GM10248 (cell line): ENCODE measurements at regions not wholly inside any gene's neighbourhood (a gene's known extent, or its start where the extent isn't known, plus 50 kb on each side); places are given as distances from the start of the nearest gene placed in this dataset.
"Not testable (repeated sequence)": the region's sequence is repeated elsewhere in the genome, so short reads cannot be mapped to it uniquely, and the experiment has no call there.

Experiments
- CTCF ChIA-PET: fragments of 300-600 bp; sonication (Branson Sonifier 250); formaldehyde crosslinking; extraction: SDS; loops from one replicate; lab custom pipeline; 2021; ENCODE audit warnings: antibody characterized with exemption; lab: Yijun Ruan, JAX
- POLR2A ChIA-PET: fragments of 350-650 bp; sonication (Branson Sonifier 250); formaldehyde crosslinking; extraction: SDS; loops from one replicate; lab custom pipeline; 2020; ENCODE audit warnings: antibody characterized with exemption; lab: Yijun Ruan, JAX
- DNase-seq: peaks from one replicate; pipeline ENCODE4 v3.0.0; 2012; ENCODE audit errors: extremely low spot score
- CTCF ChIP-seq: IDR thresholded peaks from 2 replicates; pipeline ENCODE4 v1.5.1; 2012; ENCODE audit warnings: mild to moderate bottlenecking, low read depth; ENCODE audit errors: extremely low read depth, missing control alignments, control extremely low read depth

GRCh38 chr12:42030588-42030987, 114.1 kb downstream of the GXYLT1 start:
- POLR2A ChIA-PET: no interaction called here
- DNase-seq: no peak
- TF ChIP-seq CTCF: no peak
- CTCF ChIA-PET: interaction anchor here (0.9 to 1.2 kb wide), 2 partner anchors 15 to 754 kb away, joined by 3 to 4 read pairs; no protein-coding TSS in a partner anchor

- no peak for TF ChIP-seq CTCF
- ChIA-PET CTCF (no interaction called here), POLR2A (no interaction called here)
Measured at GRCh38 chr12:42027546-42027945, 117.1 kb downstream of the GXYLT1 start.

GRCh38 chr12:42024495-42024830, 120.2 kb downstream of the GXYLT1 start:
- POLR2A ChIA-PET: no interaction called here
- CTCF ChIA-PET: interaction anchor here (0.7 to 4.3 kb wide), 45 partner anchors 9 to 1869 kb away, joined by 3 to 71 read pairs (median 4); no protein-coding TSS in a partner anchor
- no peak for TF ChIP-seq CTCF
- DNase-seq: no peak

More at GRCh38 chr12:42027546-42027945, 117.1 kb downstream of the GXYLT1 start:
- DNase-seq: no peak

- CTCF ChIA-PET: interaction anchor here (0.7 to 4.3 kb wide), 47 partner anchors 9 to 1868 kb away, joined by 3 to 71 read pairs (median 4); no protein-coding TSS in a partner anchor
- TF ChIP-seq CTCF: peak; percentile 96
- DNase-seq: peak; percentile 64
- POLR2A ChIA-PET: no interaction called here
Measured at GRCh38 chr12:42023733-42024494, 120.8 kb downstream of the GXYLT1 start.

GRCh38 chr12:42021937-42022336, 122.7 kb downstream of the GXYLT1 start:
- DNase-seq, POLR2A ChIA-PET: not testable (repeated sequence)
- CTCF ChIA-PET: interaction anchor here (0.9 to 4.3 kb wide), 4 partner anchors 8 to 1076 kb away, joined by 3 to 71 read pairs (median 28); no protein-coding TSS in a partner anchor

- no peak for DNase-seq
- POLR2A ChIA-PET: no interaction called here
- CTCF ChIA-PET: interaction anchor here (1.6 to 4.0 kb wide), 2 partner anchors 744 to 1075 kb away, joined by 5 to 71 read pairs; no protein-coding TSS in a partner anchor
- no peak for TF ChIP-seq CTCF
Measured at GRCh38 chr12:42021469-42021868, 123.2 kb downstream of the GXYLT1 start.

DNA sequence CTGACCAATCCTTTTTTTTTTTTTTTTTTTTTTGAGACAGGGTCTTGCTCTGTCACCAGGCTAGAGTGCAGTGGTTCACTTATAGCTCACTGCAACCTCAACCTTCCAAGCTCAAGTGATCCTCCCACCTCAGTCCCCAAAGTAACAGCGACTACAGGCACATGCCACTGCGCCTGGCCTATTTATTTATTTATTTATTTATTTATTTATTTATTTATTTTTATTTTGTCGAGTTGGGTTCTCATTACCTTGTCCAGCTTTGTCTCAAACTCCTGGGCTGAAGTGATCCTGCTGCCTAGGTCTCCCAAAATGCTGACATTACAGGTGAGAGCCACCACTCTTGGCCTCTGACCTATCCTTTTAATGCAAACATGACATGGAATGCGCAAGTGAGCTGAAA, 124.4 kb downstream of the GXYLT1 start:
- CTCF ChIA-PET: interaction anchor here (0.6 to 1.0 kb wide), 2 partner anchors 8 to 84 kb away, joined by 3 read pairs; no protein-coding TSS in a partner anchor
- POLR2A ChIA-PET: no interaction called here
- no peak for TF ChIP-seq CTCF
- DNase-seq: no peak
